OCI-LY3 (cell line): ENCODE measurements at regions not wholly inside any gene's neighbourhood (a gene's known extent, or its start where the extent isn't known, plus 50 kb on each side); places are given as distances from the start of the nearest gene placed in this dataset.

Experiments used
- H2AFZ ChIP-seq: fragments of 200-600, 300-600 bp; shearing (Covaris generic); 2 replicates; pipeline ENCODE4 v1.6.0; 2014; ENCODE audit warnings: antibody characterized with exemption, low read depth, low read length
- H3K27ac ChIP-seq: fragments of 200-600, 300-600 bp; sonication (generic); 2 replicates; pipeline ENCODE4 v1.5.1; 2014; ENCODE audit warnings: mild to moderate bottlenecking, low read length, moderate library complexity, mixed read lengths
- H3K27me3 ChIP-seq: fragments of 200-600, 300-600 bp; sonication (generic); 2 replicates; pipeline ENCODE4 v1.6.1; 2014; ENCODE audit warnings: low read depth, low read length, mixed read lengths
- H3K36me3 ChIP-seq: fragments of 200-600, 300-600 bp; sonication (generic); replicated peaks from 2 replicates; pipeline ENCODE3; 2014; ENCODE audit warnings: low read depth, low read length, mixed read lengths
- H3K4me1 ChIP-seq: fragments of 300-600, 200-600 bp; sonication (generic); 2 replicates; pipeline ENCODE4 v1.6.1; 2014; ENCODE audit warnings: low read length, mixed read lengths
- H3K4me2 ChIP-seq: fragments of 200-600, 300-600 bp; sonication (generic); 2 replicates; pipeline ENCODE4 v1.6.1; 2014; ENCODE audit warnings: low read length, mixed read lengths
- H3K4me3 ChIP-seq: fragments of 300-600, 200-600 bp; sonication (generic); 2 replicates; pipeline ENCODE4 v1.5.1; 2014; ENCODE audit warnings: antibody characterized with exemption, mild to moderate bottlenecking, low read length, moderate library complexity
- H3K79me2 ChIP-seq: fragments of 300-600, 200-600 bp; shearing (Covaris generic); 2 replicates; pipeline ENCODE4 v1.6.1; 2014; ENCODE audit warnings: mild to moderate bottlenecking, low read length, mixed read lengths
- H3K9ac ChIP-seq: fragments of 300-600, 200-600 bp; shearing (Covaris generic); 2 replicates; pipeline ENCODE4 v1.6.0; 2014; ENCODE audit warnings: mild to moderate bottlenecking, low read length, moderate library complexity
- H3K9me3 ChIP-seq: fragments of 200-600, 300-600 bp; shearing (Covaris generic); 2 replicates; pipeline ENCODE4 v1.6.1; 2014; ENCODE audit warnings: low read length, mixed read lengths; ENCODE audit not compliant: insufficient read depth
- H4K20me1 ChIP-seq: fragments of 200-600, 300-600 bp; sonication (generic); 2 replicates; pipeline ENCODE4 v1.6.1; 2016; ENCODE audit warnings: low read length, mixed read lengths; ENCODE audit not compliant: insufficient read depth
- CTCF ChIP-seq: fragments of 200-600, 300-600 bp; sonication (generic); IDR thresholded peaks from 2 replicates; pipeline ENCODE4 v1.5.1; 2014; ENCODE audit warnings: antibody characterized with exemption, low read length, low read depth
- EZH2phosphoT487 ChIP-seq: fragments of 200-600 bp; shearing (Covaris generic); IDR thresholded peaks from 2 replicates; pipeline ENCODE4 v1.6.1; 2018; ENCODE audit warnings: antibody characterized with exemption, mixed run types, low read depth

GRCh38 chr4:128528793-128529553, 241.4 kb upstream of the PGRMC2 start:
- no peaks in the 10 kb centered on the region for H4K20me1 ChIP-seq
- H3K9me3 ChIP-seq: no peaks in the 10 kb centered on the region
- H3K36me3 ChIP-seq: no peaks in the 10 kb centered on the region
- H3K4me3 ChIP-seq: no peak overlapping the region
- H3K9ac ChIP-seq: no peak overlapping the region
- H3K4me2 ChIP-seq: no peak overlapping the region
- TF ChIP-seq EZH2phosphoT487 (no peak), CTCF (no peak)
- H3K27me3 ChIP-seq: no peaks in the 10 kb centered on the region
- peaks cover 11% of the 10 kb centered on the region for H3K4me1 ChIP-seq
- no peaks in the 10 kb centered on the region for H3K79me2 ChIP-seq
- no peak overlapping the region for H3K27ac ChIP-seq
- H2AFZ ChIP-seq: no peak overlapping the region

GRCh38 chr4:128527946-128528576, 240.4 kb upstream of the PGRMC2 start:
- no peaks in the 10 kb centered on the region for H3K79me2 ChIP-seq
- TF ChIP-seq EZH2phosphoT487 (no peak), CTCF (no peak)
- H2AFZ ChIP-seq: peak overlapping the region; percentile 34; the same call in 1 of the 2 replicates

GRCh38 chr4:128527351-128527750, 239.7 kb upstream of the PGRMC2 start:
- Histone ChIP-seq H4K20me1 (no peaks in the 10 kb centered on the region), H3K27ac (no peak overlapping the region), H3K4me2 (no peak overlapping the region), H3K27me3 (no peaks in the 10 kb centered on the region), H3K4me3 (no peak overlapping the region), H3K4me1 (peaks cover 11% of the 10 kb centered on the region), H3K9me3 (no peaks in the 10 kb centered on the region), H3K79me2 (no peaks in the 10 kb centered on the region), H3K9ac (no peak overlapping the region), H3K36me3 (no peaks in the 10 kb centered on the region), H2AFZ (no peak overlapping the region)
- TF ChIP-seq CTCF (no peak), EZH2phosphoT487 (no peak)

More at GRCh38 chr4:128527946-128528576, 240.4 kb upstream of the PGRMC2 start:
- H4K20me1 ChIP-seq: no peaks in the 10 kb centered on the region
- no peaks in the 10 kb centered on the region for H3K27me3 ChIP-seq
- no peak overlapping the region; the same call in 1 of the 2 replicates for H3K4me3 ChIP-seq
- H3K9ac ChIP-seq: no peak overlapping the region
- peaks cover 11% of the 10 kb centered on the region for H3K4me1 ChIP-seq
- no peaks in the 10 kb centered on the region for H3K36me3 ChIP-seq
- peak overlapping the region; percentile 15; the same call in 1 of the 2 replicates for H3K4me2 ChIP-seq
- no peaks in the 10 kb centered on the region for H3K9me3 ChIP-seq
- no peak overlapping the region for H3K27ac ChIP-seq

GRCh38 chr4:128525992-128526630, 238.5 kb upstream of the PGRMC2 start:
- Histone ChIP-seq H3K36me3 (no peaks in the 10 kb centered on the region), H3K9ac (no peak overlapping the region)
- TF ChIP-seq EZH2phosphoT487 (no peak), CTCF (no peak)

More at GRCh38 chr4:128525992-128526630, 238.5 kb upstream of the PGRMC2 start:
- Histone ChIP-seq H3K4me3 (no peak overlapping the region), H2AFZ (no peak overlapping the region), H3K4me2 (no peak overlapping the region), H3K4me1 (peaks cover 11% of the 10 kb centered on the region), H3K9me3 (no peaks in the 10 kb centered on the region), H3K79me2 (no peaks in the 10 kb centered on the region), H3K27me3 (no peaks in the 10 kb centered on the region), H3K27ac (no peak overlapping the region), H4K20me1 (no peaks in the 10 kb centered on the region)
